ENCODE measurements at regions not wholly inside any gene's neighbourhood (a gene's known extent, or its start where the extent isn't known, plus 50 kb on each side); places are given as distances from the start of the nearest gene placed in this dataset.

- no peak for DNase-seq (ENCODE audit: low read depth)
- TF ChIP-seq CTCF (IDR thresholded peaks at IDR 0.05; ENCODE audit: insufficient read depth, low read depth, low read length, missing control alignments): no peak
- no peak overlapping the region for H3K4me3 ChIP-seq (ENCODE audit: low read depth, low read length)
Measured at GRCh38 chr6:4612636-4613171, 163.5 kb upstream of the CDYL start.

- no peak for DNase-seq (ENCODE audit: low read depth)
- TF ChIP-seq CTCF (IDR thresholded peaks at IDR 0.05; ENCODE audit: insufficient read depth, low read depth, low read length, missing control alignments): no peak
- no peak overlapping the region for H3K4me3 ChIP-seq (ENCODE audit: low read depth, low read length)
Measured at GRCh38 chr6:4611429-4612129, 164.6 kb upstream of the CDYL start.

- H3K4me3 ChIP-seq (ENCODE audit: low read depth, low read length): no peak overlapping the region
- no peak for TF ChIP-seq CTCF (IDR thresholded peaks at IDR 0.05; ENCODE audit: insufficient read depth, low read depth, low read length, missing control alignments)
- DNase-seq (ENCODE audit: low read depth): no peak
Measured at GRCh38 chr6:4610256-4610655, 165.9 kb upstream of the CDYL start.

GRCh38 chr6:4608361-4609115 is 167.7 kb upstream of the CDYL start:
- TF ChIP-seq CTCF (IDR thresholded peaks at IDR 0.05; ENCODE audit: insufficient read depth, low read depth, low read length, missing control alignments): no peak
- DNase-seq (ENCODE audit: low read depth): no peak

GRCh38 chr6:4607793-4608192 is 168.4 kb upstream of the CDYL start:
- DNase-seq (ENCODE audit: low read depth): peak; percentile 18
- no peak for TF ChIP-seq CTCF (IDR thresholded peaks at IDR 0.05; ENCODE audit: insufficient read depth, low read depth, low read length, missing control alignments)
- H3K4me3 ChIP-seq (ENCODE audit: low read depth, low read length): no peak overlapping the region

More at GRCh38 chr6:4608361-4609115, 167.7 kb upstream of the CDYL start:
- no peak overlapping the region for H3K4me3 ChIP-seq (ENCODE audit: low read depth, low read length)

GRCh38 chr6:4606821-4607704 is 169.1 kb upstream of the CDYL start:
- peak; percentile 6 for DNase-seq (ENCODE audit: low read depth)
- no peak overlapping the region for H3K4me3 ChIP-seq (ENCODE audit: low read depth, low read length)
- TF ChIP-seq CTCF (IDR thresholded peaks at IDR 0.05; ENCODE audit: insufficient read depth, low read depth, low read length, missing control alignments): no peak

All from GM12865 (cell line).